Endothelial cell of umbilical vein (primary cell): ENCODE measurements at regions not wholly inside any gene's neighbourhood (a gene's known extent, or its start where the extent isn't known, plus 50 kb on each side); places are given as distances from the start of the nearest gene placed in this dataset.

Source experiments
- BruUV-seq: library from RNA; stranded (reverse); fragments of 400-500 nt; replicated peaks from 2 replicates; lab custom pipeline; 2021; lab: Mats Ljungman, UMichigan
- CTCF ChIA-PET: fragments of 300-600, 350-600 bp; sonication (Branson Sonifier 250); formaldehyde crosslinking; loops from one replicate; lab custom pipeline; 2021; ENCODE audit warnings: antibody characterized with exemption, inconsistent platforms; lab: Charles Lee
- POLR2A ChIA-PET: fragments of 300-600, 350-600 bp; sonication (Branson Sonifier 250); formaldehyde crosslinking; loops from one replicate; lab custom pipeline; 2021; ENCODE audit warnings: antibody characterized with exemption, inconsistent platforms; lab: Charles Lee
- DNase-seq: peaks from one replicate; pipeline ENCODE4 v3.0.0-alpha.2; 2011; ENCODE audit warnings: low read depth, low spot score
- FAIRE-seq: peaks from 2 replicates; lab custom pipeline; 2011; peaks lifted over from hg19 to GRCh38; lab: Jason Lieb, UNC
- H2AFZ ChIP-seq: 2 replicates; pipeline ENCODE4 v1.6.0; 2012; ENCODE audit warnings: low read depth, low read length, control low read depth, inconsistent platforms
- H3K27ac ChIP-seq: 2 replicates; pipeline ENCODE4 v1.5.1; 2011; ENCODE audit warnings: low read depth, mild to moderate bottlenecking, control low read depth, low read length, moderate library complexity; ENCODE audit not compliant: insufficient read depth
- H3K27me3 ChIP-seq, 2 experiments: 2 replicates each; pipeline versions ENCODE4 v1.6.0 to v1.6.1; 2011; ENCODE audit warnings: low read length in 2 of 2, mixed read lengths in 1 of 2; ENCODE audit not compliant: control insufficient read depth in 2 of 2, insufficient read depth in 2 of 2
- H3K36me3 ChIP-seq, 2 experiments: 2 replicates in 1 of 2; 3 replicates in 1 of 2; pipeline ENCODE4 v1.5.1; 2011; ENCODE audit warnings: low read length in 2 of 2, mild to moderate bottlenecking in 1 of 2, moderate library complexity in 1 of 2; ENCODE audit not compliant: control insufficient read depth in 2 of 2, insufficient read depth in 2 of 2; ENCODE audit errors: extremely low read depth in 1 of 2
- H3K4me1 ChIP-seq: 3 replicates; pipeline ENCODE4 v1.5.1; 2011; ENCODE audit warnings: mild to moderate bottlenecking, low read length; ENCODE audit not compliant: control insufficient read depth, insufficient read depth; ENCODE audit errors: extremely low read depth
- H3K4me2 ChIP-seq: 2 replicates; pipeline ENCODE4 v1.6.1; 2011; ENCODE audit warnings: low read length, control low read depth, mixed read lengths; ENCODE audit not compliant: insufficient read depth
- H3K4me3 ChIP-seq, 3 experiments: fragments of 200-600 bp in 1 of 3; sonication (generic), shearing (Covaris generic) in 1 of 3; replicated peaks in 1 of 3; 2 replicates each; pipeline ENCODE4 v1.5.1; 2011 to 2016; ENCODE audit warnings: control low read depth in 3 of 3, low read length in 3 of 3, mild to moderate bottlenecking in 2 of 3, inconsistent platforms in 1 of 3, low read depth in 1 of 3, moderate library complexity in 1 of 3; ENCODE audit not compliant: insufficient read depth in 1 of 3
- H3K79me2 ChIP-seq: 2 replicates; pipeline ENCODE4 v1.6.0; 2012; ENCODE audit warnings: low read length, inconsistent platforms; ENCODE audit not compliant: control insufficient read depth, insufficient read depth
- H3K9ac ChIP-seq: replicated peaks from 2 replicates; pipeline ENCODE3; 2011; ENCODE audit warnings: low read length, control low read depth; ENCODE audit not compliant: insufficient read depth; ENCODE audit errors: extremely low read depth
- H3K9me1 ChIP-seq: replicated peaks from 3 replicates; pipeline ENCODE4 v1.6.0; 2011; ENCODE audit warnings: mild to moderate bottlenecking, low read length; ENCODE audit not compliant: control insufficient read depth, insufficient read depth; ENCODE audit errors: extremely low read depth
- H3K9me3 ChIP-seq: replicated peaks from 2 replicates; pipeline ENCODE4 v1.5.1; 2012; ENCODE audit warnings: low read length, inconsistent platforms; ENCODE audit not compliant: control insufficient read depth, insufficient read depth
- H4K20me1 ChIP-seq: replicated peaks from 2 replicates; pipeline ENCODE3; 2011; ENCODE audit warnings: mild to moderate bottlenecking, low read length; ENCODE audit not compliant: control insufficient read depth, insufficient read depth; ENCODE audit errors: extremely low read depth
- EZH2 ChIP-seq: IDR thresholded peaks from 2 replicates; pipeline ENCODE4 v1.6.1; 2012; ENCODE audit warnings: borderline replicate concordance, low read depth, mild to moderate bottlenecking, moderate library complexity, low read length, inconsistent platforms; ENCODE audit not compliant: severe bottlenecking
- FOS ChIP-seq: IDR thresholded peaks from 2 replicates; pipeline ENCODE4 v1.6.1; 2011; ENCODE audit warnings: mild to moderate bottlenecking, low read length, moderate library complexity, borderline replicate concordance; ENCODE audit not compliant: insufficient read depth
- GATA2 ChIP-seq: IDR thresholded peaks from 2 replicates; pipeline ENCODE4 v1.7.0; 2011; ENCODE audit warnings: low read depth, mild to moderate bottlenecking, moderate library complexity, mixed read lengths, low read length; ENCODE audit not compliant: insufficient read length, insufficient read depth
- JUN ChIP-seq: IDR thresholded peaks from 2 replicates; pipeline ENCODE4 v1.6.1; 2011; ENCODE audit warnings: borderline replicate concordance, low read depth; ENCODE audit not compliant: insufficient read length, insufficient read depth
- MAX ChIP-seq: IDR thresholded peaks from 2 replicates; pipeline ENCODE4 v1.6.1; 2011; ENCODE audit not compliant: insufficient read depth, insufficient read length
- MYC ChIP-seq: IDR thresholded peaks from one replicate; pipeline ENCODE4 v1.6.1; 2011; ENCODE audit warnings: mild to moderate bottlenecking, low read depth, low read length
- POLR2A ChIP-seq: IDR thresholded peaks from 2 replicates; pipeline ENCODE4 v1.6.1; 2012; ENCODE audit warnings: low read depth, mild to moderate bottlenecking, control low read depth, low read length
- POLR2AphosphoS5 ChIP-seq: IDR thresholded peaks from 2 replicates; pipeline ENCODE4 v1.6.1; 2012; ENCODE audit warnings: low read depth, mild to moderate bottlenecking, control low read depth, low read length, moderate library complexity; ENCODE audit not compliant: insufficient read depth
- dilution Hi-C: fragments of 300-500 bp; cut with MboI; formaldehyde crosslinking; loops from one replicate; pipeline ENCODE4 v1.15.0; 2019; ENCODE audit warnings: low sequenced_read_pairs; ENCODE audit not compliant: extremely low pct_ligation_motif_present
- intact Hi-C: fragments of 100-400 bp; cut with micrococcal nuclease; formaldehyde crosslinking; loops from one replicate; pipeline ENCODE4 v1.10.0; 2022
- TF ChIP-seq, protein P1 (sequence below), 2 donors: IDR thresholded peaks; 1 replicate in 1 of 2; 2 replicates in 1 of 2; pipeline ENCODE4 v1.5.1; 2011; ENCODE audit warnings: low read length in 2 of 2, mild to moderate bottlenecking in 2 of 2, moderate library complexity in 2 of 2, control low read depth in 1 of 2, inconsistent platforms in 1 of 2, low read depth in 1 of 2; ENCODE audit not compliant: insufficient read depth in 1 of 2; ENCODE audit errors: extremely low read depth in 1 of 2

DNA sequence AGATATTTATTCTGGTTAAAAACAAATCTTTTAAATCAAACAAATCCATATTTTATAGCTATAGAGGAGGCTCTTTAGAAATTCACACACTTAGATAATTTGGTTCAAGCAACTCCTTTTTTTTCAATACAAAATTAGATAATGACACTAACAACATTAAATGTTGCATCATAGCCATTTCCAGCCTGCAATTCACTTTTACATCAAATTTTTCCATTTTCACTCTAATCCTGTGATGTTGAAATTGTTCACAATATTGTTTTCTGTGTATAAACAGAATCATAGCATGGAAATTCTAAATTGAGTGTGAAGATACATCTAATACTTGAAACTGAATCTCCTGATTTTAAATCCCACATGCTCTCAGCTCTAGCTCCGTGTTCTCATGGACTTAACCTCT lies 482.6 kb downstream of the INHBA start:
- no peak for FAIRE-seq
- Histone ChIP-seq H3K4me2 (no peak overlapping the region), H2AFZ (no peak overlapping the region), H3K36me3 (no peaks in the 10 kb centered on the region), H3K4me3 (no peak overlapping the region), H3K27me3 (no peaks in the 10 kb centered on the region), H3K9me1 (no peaks in the 10 kb centered on the region), H3K4me1 (peaks cover 14% of the 10 kb centered on the region), H4K20me1 (no peaks in the 10 kb centered on the region), H3K9me3 (no peaks in the 10 kb centered on the region), H3K9ac (no peak overlapping the region), H3K79me2 (no peaks in the 10 kb centered on the region), H3K27ac (no peak overlapping the region)
- BruUV-seq = no TSS peak
- DNase-seq = no peak
- dilution Hi-C loops = no loop called here
- intact Hi-C loops = no loop called here
- no peak for TF ChIP-seq POLR2AphosphoS5
- TF ChIP-seq FOS = no peak
- TF ChIP-seq JUN = no peak
- TF ChIP-seq MYC = no peak
- no peak for TF ChIP-seq POLR2A
- TF ChIP-seq, protein P1, sequence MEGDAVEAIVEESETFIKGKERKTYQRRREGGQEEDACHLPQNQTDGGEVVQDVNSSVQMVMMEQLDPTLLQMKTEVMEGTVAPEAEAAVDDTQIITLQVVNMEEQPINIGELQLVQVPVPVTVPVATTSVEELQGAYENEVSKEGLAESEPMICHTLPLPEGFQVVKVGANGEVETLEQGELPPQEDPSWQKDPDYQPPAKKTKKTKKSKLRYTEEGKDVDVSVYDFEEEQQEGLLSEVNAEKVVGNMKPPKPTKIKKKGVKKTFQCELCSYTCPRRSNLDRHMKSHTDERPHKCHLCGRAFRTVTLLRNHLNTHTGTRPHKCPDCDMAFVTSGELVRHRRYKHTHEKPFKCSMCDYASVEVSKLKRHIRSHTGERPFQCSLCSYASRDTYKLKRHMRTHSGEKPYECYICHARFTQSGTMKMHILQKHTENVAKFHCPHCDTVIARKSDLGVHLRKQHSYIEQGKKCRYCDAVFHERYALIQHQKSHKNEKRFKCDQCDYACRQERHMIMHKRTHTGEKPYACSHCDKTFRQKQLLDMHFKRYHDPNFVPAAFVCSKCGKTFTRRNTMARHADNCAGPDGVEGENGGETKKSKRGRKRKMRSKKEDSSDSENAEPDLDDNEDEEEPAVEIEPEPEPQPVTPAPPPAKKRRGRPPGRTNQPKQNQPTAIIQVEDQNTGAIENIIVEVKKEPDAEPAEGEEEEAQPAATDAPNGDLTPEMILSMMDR (IDR thresholded peaks at IDR 0.05; ENCODE audit: extremely low read depth in 1 of 2, insufficient read depth in 1 of 2, low read depth in 1 of 2, low read length in 2 of 2) = no peak
- no peak for TF ChIP-seq EZH2
- no peak for TF ChIP-seq GATA2
- TF ChIP-seq MAX = no peak
- ChIA-PET CTCF (interaction anchor here (0.7 kb wide), 1 partner anchor 28 kb away, joined by 3 read pairs; no protein-coding TSS in a partner anchor), POLR2A (no interaction called here)
